ENCODE measurements at regions not wholly inside any gene's neighbourhood (a gene's known extent, or its start where the extent isn't known, plus 50 kb on each side); places are given as distances from the start of the nearest gene placed in this dataset.

DNA sequence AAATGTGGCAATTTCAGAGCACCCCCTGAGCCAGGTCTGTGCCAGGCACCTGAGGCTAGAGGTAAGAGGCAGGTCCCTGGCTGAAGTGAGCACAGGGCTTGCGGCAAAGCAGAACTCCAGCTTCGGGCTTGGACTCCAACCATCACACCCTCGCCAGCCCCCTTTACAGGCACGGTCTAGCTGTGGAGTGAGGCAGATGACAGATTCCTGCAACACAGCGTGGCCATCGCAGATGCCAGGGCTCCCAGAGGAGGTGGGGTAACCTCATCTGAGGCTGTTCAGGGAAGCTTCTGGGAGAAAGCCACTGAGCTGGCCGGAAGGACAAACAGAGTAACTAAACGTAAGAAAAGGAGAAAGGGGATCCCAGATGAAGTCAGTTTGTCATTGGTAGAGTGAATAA is 55.6 kb upstream of the CASZ1 start:
- Histone ChIP-seq H3K27me3 (ENCODE audit: control insufficient read depth in 2 of 2, insufficient read depth in 2 of 2, low read length in 2 of 2) (peaks cover 0 to under 1% of the 10 kb centered on the region in 2 experiments), H3K4me2 (ENCODE audit: insufficient read depth, low read length) (no peak overlapping the region), H3K9ac (replicated peaks; ENCODE audit: extremely low read depth, insufficient read depth, low read length) (no peak overlapping the region), H2AFZ (ENCODE audit: low read depth, low read length) (no peak overlapping the region), H3K79me2 (ENCODE audit: control insufficient read depth, insufficient read depth, low read length) (no peaks in the 10 kb centered on the region), H3K36me3 (ENCODE audit: control insufficient read depth in 2 of 2, extremely low read depth in 1 of 2, insufficient read depth in 2 of 2, low read length in 2 of 2) (no peaks in the 10 kb centered on the region), H4K20me1 (replicated peaks; ENCODE audit: control insufficient read depth, extremely low read depth, insufficient read depth, low read length) (no peaks in the 10 kb centered on the region), H3K9me1 (replicated peaks; ENCODE audit: control insufficient read depth, extremely low read depth, insufficient read depth, low read length) (no peaks in the 10 kb centered on the region), H3K9me3 (replicated peaks; ENCODE audit: control insufficient read depth, insufficient read depth, low read length) (no peaks in the 10 kb centered on the region), H3K4me1 (ENCODE audit: control insufficient read depth, extremely low read depth, insufficient read depth, low read length) (no peaks in the 10 kb centered on the region), H3K4me3 (replicated peaks in 1 of 3; ENCODE audit: insufficient read depth in 1 of 3, low read depth in 1 of 3, low read length in 3 of 3) (no peak overlapping the region), H3K27ac (ENCODE audit: insufficient read depth, low read depth, low read length) (no peak overlapping the region)
- CTCF ChIA-PET, result no interaction called here
- intact Hi-C loops (cut with micrococcal nuclease), result no loop called here
- POLR2A ChIA-PET, result no interaction called here
- TF ChIP-seq POLR2AphosphoS5 (IDR thresholded peaks at IDR 0.05; ENCODE audit: insufficient read depth, low read depth, low read length), result no peak
- TF ChIP-seq, protein P1, sequence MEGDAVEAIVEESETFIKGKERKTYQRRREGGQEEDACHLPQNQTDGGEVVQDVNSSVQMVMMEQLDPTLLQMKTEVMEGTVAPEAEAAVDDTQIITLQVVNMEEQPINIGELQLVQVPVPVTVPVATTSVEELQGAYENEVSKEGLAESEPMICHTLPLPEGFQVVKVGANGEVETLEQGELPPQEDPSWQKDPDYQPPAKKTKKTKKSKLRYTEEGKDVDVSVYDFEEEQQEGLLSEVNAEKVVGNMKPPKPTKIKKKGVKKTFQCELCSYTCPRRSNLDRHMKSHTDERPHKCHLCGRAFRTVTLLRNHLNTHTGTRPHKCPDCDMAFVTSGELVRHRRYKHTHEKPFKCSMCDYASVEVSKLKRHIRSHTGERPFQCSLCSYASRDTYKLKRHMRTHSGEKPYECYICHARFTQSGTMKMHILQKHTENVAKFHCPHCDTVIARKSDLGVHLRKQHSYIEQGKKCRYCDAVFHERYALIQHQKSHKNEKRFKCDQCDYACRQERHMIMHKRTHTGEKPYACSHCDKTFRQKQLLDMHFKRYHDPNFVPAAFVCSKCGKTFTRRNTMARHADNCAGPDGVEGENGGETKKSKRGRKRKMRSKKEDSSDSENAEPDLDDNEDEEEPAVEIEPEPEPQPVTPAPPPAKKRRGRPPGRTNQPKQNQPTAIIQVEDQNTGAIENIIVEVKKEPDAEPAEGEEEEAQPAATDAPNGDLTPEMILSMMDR (IDR thresholded peaks at IDR 0.05; ENCODE audit: extremely low read depth in 1 of 2, insufficient read depth in 1 of 2, low read depth in 1 of 2, low read length in 2 of 2), result no peak
- TF ChIP-seq GATA2 (IDR thresholded peaks at IDR 0.05; ENCODE audit: insufficient read depth, insufficient read length, low read depth, low read length), result no peak
- no TSS peak for BruUV-seq (replicated peaks)
- FAIRE-seq (no peak), DNase-seq (ENCODE audit: low read depth, low spot score) (no peak)
- dilution Hi-C loops (cut with MboI; ENCODE audit: extremely low pct_ligation_motif_present, low sequenced_read_pairs), result no loop called here

DNA sequence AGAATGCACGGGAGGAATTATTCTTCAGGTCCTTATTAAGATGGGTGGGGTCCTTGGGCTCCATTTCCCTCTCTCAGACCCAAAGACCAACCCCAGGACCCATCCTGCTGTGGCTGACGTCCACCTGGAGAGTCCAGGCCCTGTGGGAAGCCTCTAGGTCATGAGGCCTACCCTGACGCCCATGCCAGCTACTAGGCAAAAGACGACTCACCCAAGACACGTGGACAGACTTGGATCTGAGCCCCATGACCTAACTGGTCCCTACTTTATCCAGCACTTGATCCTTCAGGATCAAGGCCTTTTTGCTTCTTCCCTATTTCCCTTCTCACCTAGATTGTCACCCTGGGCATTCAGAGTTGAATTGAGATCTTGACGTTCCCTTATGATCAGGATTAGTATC is 56.0 kb upstream of the CASZ1 start:
- CTCF ChIA-PET, result no interaction called here
- intact Hi-C loops (cut with micrococcal nuclease) (no loop called here), dilution Hi-C loops (cut with MboI; ENCODE audit: extremely low pct_ligation_motif_present, low sequenced_read_pairs) (no loop called here)
- Histone ChIP-seq H3K9ac (replicated peaks; ENCODE audit: extremely low read depth, insufficient read depth, low read length) (no peak overlapping the region), H3K27ac (ENCODE audit: insufficient read depth, low read depth, low read length) (no peak overlapping the region), H3K4me1 (ENCODE audit: control insufficient read depth, extremely low read depth, insufficient read depth, low read length) (no peaks in the 10 kb centered on the region), H3K4me2 (ENCODE audit: insufficient read depth, low read length) (no peak overlapping the region), H3K36me3 (ENCODE audit: control insufficient read depth in 2 of 2, extremely low read depth in 1 of 2, insufficient read depth in 2 of 2, low read length in 2 of 2) (no peaks in the 10 kb centered on the region), H2AFZ (ENCODE audit: low read depth, low read length) (no peak overlapping the region), H3K79me2 (ENCODE audit: control insufficient read depth, insufficient read depth, low read length) (no peaks in the 10 kb centered on the region), H3K9me3 (replicated peaks; ENCODE audit: control insufficient read depth, insufficient read depth, low read length) (no peaks in the 10 kb centered on the region), H3K4me3 (replicated peaks in 1 of 3; ENCODE audit: insufficient read depth in 1 of 3, low read depth in 1 of 3, low read length in 3 of 3) (no peak overlapping the region), H4K20me1 (replicated peaks; ENCODE audit: control insufficient read depth, extremely low read depth, insufficient read depth, low read length) (no peaks in the 10 kb centered on the region), H3K9me1 (replicated peaks; ENCODE audit: control insufficient read depth, extremely low read depth, insufficient read depth, low read length) (no peaks in the 10 kb centered on the region), H3K27me3 (ENCODE audit: control insufficient read depth in 2 of 2, insufficient read depth in 2 of 2, low read length in 2 of 2) (no peaks in the 10 kb centered on the region)
- POLR2A ChIA-PET, result no interaction called here
- no TSS peak for BruUV-seq (replicated peaks)
- FAIRE-seq (no peak), DNase-seq (ENCODE audit: low read depth, low spot score) (no peak)
- TF ChIP-seq EZH2 (IDR thresholded peaks at IDR 0.05; ENCODE audit: borderline replicate concordance, low read depth, low read length, severe bottlenecking), result no peak
- TF ChIP-seq, protein P2, sequence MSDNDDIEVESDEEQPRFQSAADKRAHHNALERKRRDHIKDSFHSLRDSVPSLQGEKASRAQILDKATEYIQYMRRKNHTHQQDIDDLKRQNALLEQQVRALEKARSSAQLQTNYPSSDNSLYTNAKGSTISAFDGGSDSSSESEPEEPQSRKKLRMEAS (IDR thresholded peaks at IDR 0.05; ENCODE audit: insufficient read depth, insufficient read length), result no peak
- no peak for TF ChIP-seq FOS (IDR thresholded peaks at IDR 0.05; ENCODE audit: borderline replicate concordance, insufficient read depth, low read length)
- TF ChIP-seq POLR2A (IDR thresholded peaks at IDR 0.05; ENCODE audit: low read depth, low read length), result no peak
- no peak for TF ChIP-seq MYC (IDR thresholded peaks at IDR 0.05; ENCODE audit: low read depth, low read length)
- no peak for TF ChIP-seq POLR2AphosphoS5 (IDR thresholded peaks at IDR 0.05; ENCODE audit: insufficient read depth, low read depth, low read length)
- no peak for TF ChIP-seq GATA2 (IDR thresholded peaks at IDR 0.05; ENCODE audit: insufficient read depth, insufficient read length, low read depth, low read length)
- no peak for TF ChIP-seq JUN (IDR thresholded peaks at IDR 0.05; ENCODE audit: borderline replicate concordance, insufficient read depth, insufficient read length, low read depth)
- TF ChIP-seq, protein P1 (IDR thresholded peaks at IDR 0.05; ENCODE audit: extremely low read depth in 1 of 2, insufficient read depth in 1 of 2, low read depth in 1 of 2, low read length in 2 of 2), result no peak
